ENCODE measurements at regions not wholly inside any gene's neighbourhood (a gene's known extent, or its start where the extent isn't known, plus 50 kb on each side); places are given as distances from the start of the nearest gene placed in this dataset.
"Not testable (repeated sequence)": the region's sequence is repeated elsewhere in the genome, so short reads cannot be mapped to it uniquely, and the experiment has no call there.

GRCh38 chr15:93762036-93762435 lies 469.3 kb upstream of the MCTP2 start:
- no peak for TF ChIP-seq CTCF (IDR thresholded peaks at IDR 0.05)
- intact Hi-C loops (cut with DNase I, micrococcal nuclease): no loop called here
- Histone ChIP-seq H3K4me1 (ENCODE audit: low read depth) (no peaks in the 10 kb centered on the region), H3K36me3 (ENCODE audit: low read depth) (no peaks in the 10 kb centered on the region), H3K9me3 (no peaks in the 10 kb centered on the region), H3K4me3 (no peak overlapping the region)
- ATAC-seq (no peak), DNase-seq (no peak)

GRCh38 chr15:93759629-93760028 lies 471.7 kb upstream of the MCTP2 start:
- Histone ChIP-seq H3K4me3 (no peak overlapping the region), H3K9me3 (no peaks in the 10 kb centered on the region), H3K36me3 (ENCODE audit: low read depth) (no peaks in the 10 kb centered on the region), H3K4me1 (ENCODE audit: low read depth) (no peaks in the 10 kb centered on the region)
- no peak for TF ChIP-seq CTCF (IDR thresholded peaks at IDR 0.05)
- no peak for DNase-seq
- intact Hi-C loops (cut with DNase I, micrococcal nuclease): no loop called here
- no peak for ATAC-seq

GRCh38 chr15:93758824-93759223 lies 472.5 kb upstream of the MCTP2 start:
- DNase-seq: no peak
- intact Hi-C loops (cut with DNase I, micrococcal nuclease): no loop called here
- ATAC-seq: no peak
- no peak for TF ChIP-seq CTCF (IDR thresholded peaks at IDR 0.05)
- Histone ChIP-seq H3K4me1 (ENCODE audit: low read depth) (no peaks in the 10 kb centered on the region), H3K36me3 (ENCODE audit: low read depth) (no peaks in the 10 kb centered on the region), H3K9me3 (no peaks in the 10 kb centered on the region), H3K4me3 (no peak overlapping the region)

GRCh38 chr15:93748710-93749109 lies 482.7 kb upstream of the MCTP2 start:
- TF ChIP-seq CTCF (IDR thresholded peaks at IDR 0.05): no peak
- no peaks in the 10 kb centered on the region for H3K36me3 ChIP-seq (ENCODE audit: low read depth)
- ATAC-seq: no peak
- DNase-seq: no peak
- intact Hi-C loops (cut with DNase I, micrococcal nuclease): no loop called here
- H3K4me3 ChIP-seq: no peak overlapping the region
- H3K9me3 ChIP-seq: peaks cover 13% of the 10 kb centered on the region
- H3K4me1 ChIP-seq (ENCODE audit: low read depth): no peaks in the 10 kb centered on the region

GRCh38 chr15:93734976-93735375 lies 496.4 kb upstream of the MCTP2 start:
- intact Hi-C loops (cut with DNase I, micrococcal nuclease); H3K36me3 ChIP-seq (ENCODE audit: low read depth); H3K4me1 ChIP-seq (ENCODE audit: low read depth); ATAC-seq; H3K4me3 ChIP-seq; DNase-seq: not testable (repeated sequence)
- H3K9me3 ChIP-seq: peaks cover 16% of the 10 kb centered on the region

- TF ChIP-seq CTCF (IDR thresholded peaks at IDR 0.05): no peak
- intact Hi-C loops (cut with DNase I, micrococcal nuclease): no loop called here
- DNase-seq (no peak), ATAC-seq (no peak)
- no peaks in the 10 kb centered on the region for H3K4me1 ChIP-seq (ENCODE audit: low read depth)
- peaks cover 13% of the 10 kb centered on the region for H3K9me3 ChIP-seq
- H3K4me3 ChIP-seq: no peak overlapping the region
- no peaks in the 10 kb centered on the region for H3K36me3 ChIP-seq (ENCODE audit: low read depth)
Observed at GRCh38 chr15:93730724-93731123, 500.6 kb upstream of the MCTP2 start.

Measured in mucosa of descending colon (tissue), 3 donors.